Mucosa of rectum (tissue), 2 donors: ENCODE measurements at regions not wholly inside any gene's neighbourhood (a gene's known extent, or its start where the extent isn't known, plus 50 kb on each side); places are given as distances from the start of the nearest gene placed in this dataset.

Source experiments
- H3K27ac ChIP-seq, 2 donors: one replicate each; pipeline ENCODE4 v1.7.0; 2013; ENCODE audit warnings: inconsistent platforms in 2 of 2, low read depth in 2 of 2, low read length in 2 of 2
- H3K27me3 ChIP-seq, 2 donors: one replicate each; pipeline ENCODE4 v1.7.0; 2013; ENCODE audit warnings: low read length in 2 of 2; ENCODE audit not compliant: control insufficient read depth in 2 of 2, insufficient read depth in 2 of 2
- H3K36me3 ChIP-seq, 2 donors: one replicate each; pipeline ENCODE4 v1.7.0; 2013; ENCODE audit warnings: low read length in 2 of 2; ENCODE audit not compliant: control insufficient read depth in 2 of 2, insufficient read depth in 2 of 2
- H3K4me1 ChIP-seq, 2 donors: one replicate each; pipeline ENCODE4 v1.7.0; 2013; ENCODE audit warnings: low read length in 2 of 2, mild to moderate bottlenecking in 1 of 2; ENCODE audit not compliant: control insufficient read depth in 2 of 2, insufficient read depth in 2 of 2
- H3K4me3 ChIP-seq, 2 donors: one replicate each; pipeline ENCODE4 v1.7.0; 2013; ENCODE audit warnings: low read length in 2 of 2
- H3K9ac ChIP-seq, 2 donors: one replicate each; pipeline ENCODE4 v1.7.0; 2013; ENCODE audit warnings: low read length in 2 of 2, low read depth in 1 of 2, mild to moderate bottlenecking in 1 of 2
- H3K9me3 ChIP-seq, 2 donors: one replicate each; pipeline ENCODE4 v1.7.0; 2013; ENCODE audit warnings: low read length in 2 of 2; ENCODE audit not compliant: control insufficient read depth in 2 of 2
- donor health status: healthy.
- donor health status: Normal muscosa, but diverticular disease.

GRCh38 chr9:108291586-108291932 is 564.2 kb downstream of the ACTL7B start:
- H3K9ac ChIP-seq: no peak overlapping the region
- H3K27me3 ChIP-seq: no peaks in the 10 kb centered on the region
- no peaks in the 10 kb centered on the region for H3K36me3 ChIP-seq
- no peak overlapping the region for H3K4me3 ChIP-seq
- H3K27ac ChIP-seq: no peak overlapping the region
- H3K9me3 ChIP-seq: no peaks in the 10 kb centered on the region
- H3K4me1 ChIP-seq: no peaks in the 10 kb centered on the region

- Histone ChIP-seq H3K36me3 (no peaks in the 10 kb centered on the region), H3K27ac (no peak overlapping the region)
These were observed 564.8 kb downstream of the ACTL7B start for GRCh38 chr9:108290839-108291585.

GRCh38 chr9:108286638-108287206 is 569.1 kb downstream of the ACTL7B start:
- H3K27ac ChIP-seq: no peak overlapping the region
- no peak overlapping the region for H3K9ac ChIP-seq
- no peak overlapping the region for H3K4me3 ChIP-seq
- no peaks in the 10 kb centered on the region for H3K4me1 ChIP-seq
- no peaks in the 10 kb centered on the region for H3K36me3 ChIP-seq
- no peaks in the 10 kb centered on the region for H3K27me3 ChIP-seq
- H3K9me3 ChIP-seq: no peaks in the 10 kb centered on the region

More at GRCh38 chr9:108290839-108291585, 564.8 kb downstream of the ACTL7B start:
- Histone ChIP-seq H3K9ac (no peak overlapping the region), H3K4me3 (no peak overlapping the region), H3K27me3 (no peaks in the 10 kb centered on the region), H3K4me1 (no peaks in the 10 kb centered on the region), H3K9me3 (no peaks in the 10 kb centered on the region)

GRCh38 chr9:108283696-108284095 is 572.1 kb downstream of the ACTL7B start:
- H3K27me3 ChIP-seq: no peaks in the 10 kb centered on the region
- no peak overlapping the region for H3K4me3 ChIP-seq
- H3K9me3 ChIP-seq: no peaks in the 10 kb centered on the region
- H3K27ac ChIP-seq: no peak overlapping the region
- H3K9ac ChIP-seq: no peak overlapping the region
- no peaks in the 10 kb centered on the region for H3K36me3 ChIP-seq
- no peaks in the 10 kb centered on the region for H3K4me1 ChIP-seq

- no peak overlapping the region for H3K27ac ChIP-seq
- no peaks in the 10 kb centered on the region for H3K4me1 ChIP-seq
- H3K9me3 ChIP-seq: no peaks in the 10 kb centered on the region
- H3K9ac ChIP-seq: no peak overlapping the region
- no peaks in the 10 kb centered on the region for H3K36me3 ChIP-seq
- H3K4me3 ChIP-seq: no peak overlapping the region
- no peaks in the 10 kb centered on the region for H3K27me3 ChIP-seq
These were observed 572.9 kb downstream of the ACTL7B start for GRCh38 chr9:108282872-108283271.

GRCh38 chr9:108281696-108282095 is 574.1 kb downstream of the ACTL7B start:
- Histone ChIP-seq H3K27ac (no peak overlapping the region), H3K9ac (no peak overlapping the region), H3K4me1 (no peaks in the 10 kb centered on the region), H3K9me3 (no peaks in the 10 kb centered on the region), H3K36me3 (no peaks in the 10 kb centered on the region), H3K27me3 (no peaks in the 10 kb centered on the region), H3K4me3 (no peak overlapping the region)

GRCh38 chr9:108278341-108278740 is 577.4 kb downstream of the ACTL7B start:
- Histone ChIP-seq H3K27ac (no peak overlapping the region), H3K9ac (no peak overlapping the region), H3K4me1 (peaks cover 0 to 2% of the 10 kb centered on the region in 2 donors), H3K4me3 (no peak overlapping the region), H3K9me3 (no peaks in the 10 kb centered on the region), H3K27me3 (no peaks in the 10 kb centered on the region), H3K36me3 (no peaks in the 10 kb centered on the region)

GRCh38 chr9:108277216-108277615 is 578.6 kb downstream of the ACTL7B start:
- H3K9ac ChIP-seq: no peak overlapping the region
- no peaks in the 10 kb centered on the region for H3K9me3 ChIP-seq
- H3K27me3 ChIP-seq: no peaks in the 10 kb centered on the region
- no peak overlapping the region for H3K27ac ChIP-seq
- no peaks in the 10 kb centered on the region for H3K36me3 ChIP-seq
- peaks cover 10 to 13% of the 10 kb centered on the region in 2 donors for H3K4me1 ChIP-seq
- no peak overlapping the region for H3K4me3 ChIP-seq

- H3K36me3 ChIP-seq: no peaks in the 10 kb centered on the region
- no peak overlapping the region for H3K4me3 ChIP-seq
- H3K4me1 ChIP-seq: peaks cover 15 to 20% of the 10 kb centered on the region in 2 donors
- no peak overlapping the region for H3K27ac ChIP-seq
- no peaks in the 10 kb centered on the region for H3K9me3 ChIP-seq
- H3K9ac ChIP-seq: no peak overlapping the region
- H3K27me3 ChIP-seq: no peaks in the 10 kb centered on the region
These were observed 579.9 kb downstream of the ACTL7B start for GRCh38 chr9:108275906-108276305.

GRCh38 chr9:108274971-108275370 is 580.8 kb downstream of the ACTL7B start:
- Histone ChIP-seq H3K4me3 (no peak overlapping the region), H3K27ac (no peak overlapping the region), H3K9ac (no peak overlapping the region), H3K36me3 (no peaks in the 10 kb centered on the region), H3K4me1 (peaks cover 15 to 20% of the 10 kb centered on the region in 2 donors), H3K27me3 (no peaks in the 10 kb centered on the region), H3K9me3 (no peaks in the 10 kb centered on the region)
